DMS 273 treated with DMSO at 0.1 percent for 48 hours (cell line): ENCODE measurements at regions not wholly inside any gene's neighbourhood (a gene's known extent, or its start where the extent isn't known, plus 50 kb on each side); places are given as distances from the start of the nearest gene placed in this dataset.
"Not testable (repeated sequence)": the region's sequence is repeated elsewhere in the genome, so short reads cannot be mapped to it uniquely, and the experiment has no call there.

Experiments
- DNase-seq: peaks from one replicate; lab custom pipeline; 2025; lab: John Stamatoyannopoulos, UW

GRCh38 chr17:14732211-14732610 is 431.3 kb downstream of the HS3ST3B1 start:
- no peak for DNase-seq

- DNase-seq, result no peak
These were observed 430.7 kb downstream of the HS3ST3B1 start for GRCh38 chr17:14731591-14731990.

- no peak for DNase-seq
These were observed 429.9 kb downstream of the HS3ST3B1 start for GRCh38 chr17:14730821-14731220.

GRCh38 chr17:14725729-14726128 is 424.8 kb downstream of the HS3ST3B1 start:
- no peak for DNase-seq

GRCh38 chr17:14724770-14725169 is 423.9 kb downstream of the HS3ST3B1 start:
- DNase-seq, result no peak

GRCh38 chr17:14723349-14723748 is 422.5 kb downstream of the HS3ST3B1 start:
- not testable (repeated sequence) for DNase-seq

- DNase-seq, result no peak
These were observed 419.1 kb downstream of the HS3ST3B1 start for GRCh38 chr17:14719942-14720341.

GRCh38 chr17:14717859-14718258 is 417.0 kb downstream of the HS3ST3B1 start:
- DNase-seq, result no peak

GRCh38 chr17:14715561-14715960 is 414.7 kb downstream of the HS3ST3B1 start:
- DNase-seq, result no peak

- no peak for DNase-seq
These were observed 411.7 kb downstream of the HS3ST3B1 start for GRCh38 chr17:14712611-14713021.

GRCh38 chr17:14704121-14704520 is 403.2 kb downstream of the HS3ST3B1 start:
- no peak for DNase-seq

GRCh38 chr17:14701886-14702285 is 401.0 kb downstream of the HS3ST3B1 start:
- DNase-seq, result no peak

GRCh38 chr17:14699574-14700185 is 398.8 kb downstream of the HS3ST3B1 start:
- DNase-seq, result no peak

GRCh38 chr17:14693382-14693781 is 392.5 kb downstream of the HS3ST3B1 start:
- no peak for DNase-seq

GRCh38 chr17:14690704-14691103 is 389.8 kb downstream of the HS3ST3B1 start:
- DNase-seq, result no peak

- no peak for DNase-seq
These were observed 387.3 kb downstream of the HS3ST3B1 start for GRCh38 chr17:14688134-14688533.

- no peak for DNase-seq
These were observed 371.9 kb downstream of the HS3ST3B1 start for GRCh38 chr17:14672830-14673229.

GRCh38 chr17:14670861-14671260 is 370.0 kb downstream of the HS3ST3B1 start:
- DNase-seq, result no peak

- DNase-seq, result no peak
These were observed 363.6 kb downstream of the HS3ST3B1 start for GRCh38 chr17:14664511-14664910.

- DNase-seq, result no peak
These were observed 340.2 kb downstream of the HS3ST3B1 start for GRCh38 chr17:14641117-14641516.

- DNase-seq, result no peak
These were observed 336.4 kb downstream of the HS3ST3B1 start for GRCh38 chr17:14637260-14637659.

GRCh38 chr17:14630621-14631020 is 329.7 kb downstream of the HS3ST3B1 start:
- no peak for DNase-seq

- no peak for DNase-seq
These were observed 329.2 kb downstream of the HS3ST3B1 start for GRCh38 chr17:14630046-14630445.

- DNase-seq, result no peak
These were observed 321.8 kb downstream of the HS3ST3B1 start for GRCh38 chr17:14622615-14623101.
